Loucy (cell line): ENCODE measurements at regions not wholly inside any gene's neighbourhood (a gene's known extent, or its start where the extent isn't known, plus 50 kb on each side); places are given as distances from the start of the nearest gene placed in this dataset.

Experiments
- H2AFZ ChIP-seq: fragments of 200-600 bp; sonication (generic); 2 replicates; pipeline ENCODE4 v1.6.0; 2016; ENCODE audit warnings: antibody characterized with exemption, mild to moderate bottlenecking, low read length, moderate library complexity
- H3F3A ChIP-seq: fragments of 200-600 bp; 2 replicates; pipeline ENCODE4 v1.6.0; 2016; ENCODE audit warnings: antibody characterized with exemption, low read depth, mild to moderate bottlenecking
- H3K27me3 ChIP-seq: fragments of 200-600 bp; sonication (generic); 2 replicates; pipeline ENCODE4 v1.6.1; 2014; ENCODE audit warnings: low read length, mild to moderate bottlenecking; ENCODE audit not compliant: insufficient read depth, poor library complexity, severe bottlenecking
- H3K36me3 ChIP-seq: fragments of 200-600 bp; sonication (generic); 2 replicates; pipeline ENCODE4 v1.6.1; 2016; ENCODE audit warnings: low read length; ENCODE audit not compliant: insufficient read depth
- H3K4me1 ChIP-seq: fragments of 200-600 bp; sonication (generic); 2 replicates; pipeline ENCODE4 v1.5.1; 2014; ENCODE audit warnings: low read length, mild to moderate bottlenecking; ENCODE audit not compliant: insufficient read depth, poor library complexity, severe bottlenecking
- H3K4me2 ChIP-seq: fragments of 200-600 bp; sonication (generic); 2 replicates; pipeline ENCODE4 v1.6.0; 2014; ENCODE audit warnings: antibody characterized with exemption, low read length, low read depth, mild to moderate bottlenecking; ENCODE audit not compliant: poor library complexity, severe bottlenecking
- H3K4me3 ChIP-seq: fragments of 200-600 bp; sonication (generic); 2 replicates; pipeline ENCODE4 v1.5.1; 2014; ENCODE audit warnings: low read length, mild to moderate bottlenecking, mixed read lengths; ENCODE audit not compliant: poor library complexity, severe bottlenecking
- H3K79me2 ChIP-seq: fragments of 200-600 bp; sonication (generic); 2 replicates; pipeline ENCODE4 v1.6.1; 2014; ENCODE audit warnings: low read length; ENCODE audit not compliant: insufficient read depth
- H3K9ac ChIP-seq: fragments of 200-600 bp; sonication (generic); 2 replicates; pipeline ENCODE4 v1.6.0; 2014; ENCODE audit warnings: mild to moderate bottlenecking, low read depth, low read length, moderate library complexity; ENCODE audit not compliant: poor library complexity, severe bottlenecking
- H3K9me2 ChIP-seq: fragments of 200-600 bp; sonication (generic); replicated peaks from 2 replicates; pipeline ENCODE4 v1.6.1; 2016; ENCODE audit warnings: low read depth, low read length, mixed read lengths
- H3K9me3 ChIP-seq: fragments of 200-600 bp; sonication (generic); 2 replicates; pipeline ENCODE4 v1.6.1; 2014; ENCODE audit warnings: mild to moderate bottlenecking, antibody characterized with exemption, low read length, low read depth; ENCODE audit not compliant: insufficient read depth
- H4K20me1 ChIP-seq: fragments of 200-600 bp; sonication (generic); 2 replicates; pipeline ENCODE4 v1.6.0; 2014; ENCODE audit warnings: antibody characterized with exemption, low read length, mild to moderate bottlenecking; ENCODE audit not compliant: insufficient read depth, poor library complexity, severe bottlenecking
- CTCF ChIP-seq: fragments of 200-600 bp; sonication (generic); conservative IDR thresholded peaks from 2 replicates; pipeline ENCODE4 v1.5.1; 2014; ENCODE audit warnings: mild to moderate bottlenecking, antibody characterized with exemption, low read length
- EZH2phosphoT487 ChIP-seq: fragments of 200-600 bp; IDR thresholded peaks from 2 replicates; pipeline ENCODE4 v1.6.1; 2018; ENCODE audit warnings: antibody characterized with exemption, mild to moderate bottlenecking, moderate library complexity, borderline replicate concordance

DNA sequence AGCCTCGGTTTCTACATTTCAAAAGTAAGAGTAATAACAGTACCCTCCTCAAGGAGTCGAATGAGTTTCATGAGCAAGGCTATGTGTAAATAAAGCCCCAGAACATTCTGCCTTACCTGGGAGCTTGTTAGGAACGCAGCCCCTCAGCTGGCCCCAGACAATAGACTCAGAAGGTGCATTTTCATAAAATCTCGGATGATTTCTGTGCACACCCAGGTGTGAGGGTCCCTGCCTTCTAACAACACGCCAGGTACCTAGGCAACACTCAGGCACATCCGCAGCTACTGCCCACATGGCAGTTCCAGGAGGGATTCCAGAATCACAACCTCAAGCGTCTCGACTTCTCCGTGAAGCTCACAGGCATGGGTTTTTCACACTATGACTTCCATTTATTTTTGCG is 226.5 kb upstream of the CDH4 start:
- no peak overlapping the region for H3K4me2 ChIP-seq
- TF ChIP-seq CTCF (no peak), EZH2phosphoT487 (no peak)
- no peaks in the 10 kb centered on the region for H3K9me3 ChIP-seq
- no peaks in the 10 kb centered on the region for H3K27me3 ChIP-seq
- no peaks in the 10 kb centered on the region for H3F3A ChIP-seq
- no peaks in the 10 kb centered on the region for H3K4me1 ChIP-seq
- no peaks in the 10 kb centered on the region for H3K79me2 ChIP-seq
- H3K36me3 ChIP-seq = no peaks in the 10 kb centered on the region
- H3K9ac ChIP-seq = no peak overlapping the region
- H4K20me1 ChIP-seq = no peaks in the 10 kb centered on the region
- H3K4me3 ChIP-seq = no peak overlapping the region
- H2AFZ ChIP-seq = no peak overlapping the region
- H3K9me2 ChIP-seq = no peaks in the 10 kb centered on the region

DNA sequence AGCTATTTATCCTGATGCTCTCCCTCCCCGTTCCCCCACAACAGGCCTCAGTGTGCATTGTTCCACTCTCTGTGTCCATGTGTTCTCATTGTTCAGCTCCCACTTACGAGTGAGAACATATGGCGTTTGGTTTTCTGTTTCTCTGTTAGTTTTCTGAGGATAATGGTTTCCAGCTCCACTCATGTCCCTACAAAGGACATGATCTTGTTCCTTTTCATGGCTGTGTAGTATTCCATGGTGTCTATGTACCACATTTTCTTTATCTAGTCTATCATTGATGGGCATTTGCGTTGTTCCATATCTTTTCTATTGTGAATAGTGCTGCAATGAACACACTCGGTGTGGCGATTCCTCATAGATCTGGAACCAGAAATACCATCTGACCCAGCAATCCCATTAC is 225.9 kb upstream of the CDH4 start:
- no peaks in the 10 kb centered on the region for H3K9me3 ChIP-seq
- H3K4me3 ChIP-seq = no peak overlapping the region
- no peaks in the 10 kb centered on the region for H3F3A ChIP-seq
- TF ChIP-seq CTCF = no peak
- no peak for TF ChIP-seq EZH2phosphoT487
- no peaks in the 10 kb centered on the region for H3K9me2 ChIP-seq
- no peaks in the 10 kb centered on the region for H3K4me1 ChIP-seq
- H3K9ac ChIP-seq = no peak overlapping the region
- H4K20me1 ChIP-seq = no peaks in the 10 kb centered on the region
- H3K4me2 ChIP-seq = no peak overlapping the region
- H3K36me3 ChIP-seq = no peaks in the 10 kb centered on the region
- no peaks in the 10 kb centered on the region for H3K27me3 ChIP-seq
- H3K79me2 ChIP-seq = no peaks in the 10 kb centered on the region
- H2AFZ ChIP-seq = no peak overlapping the region

GRCh38 chr20:61026731-61027130 is 225.3 kb upstream of the CDH4 start:
- TF ChIP-seq CTCF (no peak), EZH2phosphoT487 (no peak)
- Histone ChIP-seq H3K9me3 (no peaks in the 10 kb centered on the region), H3K4me1 (no peaks in the 10 kb centered on the region), H3K9me2 (no peaks in the 10 kb centered on the region), H4K20me1 (no peaks in the 10 kb centered on the region), H3K36me3 (no peaks in the 10 kb centered on the region), H3K27me3 (no peaks in the 10 kb centered on the region), H3F3A (no peaks in the 10 kb centered on the region), H3K79me2 (no peaks in the 10 kb centered on the region), H3K4me2 (no peak overlapping the region), H3K9ac (no peak overlapping the region), H2AFZ (no peak overlapping the region), H3K4me3 (no peak overlapping the region)
